Amniotic epithelial cell (primary cell): ENCODE measurements at regions not wholly inside any gene's neighbourhood (a gene's known extent, or its start where the extent isn't known, plus 50 kb on each side); places are given as distances from the start of the nearest gene placed in this dataset.
"Not testable (repeated sequence)": the region's sequence is repeated elsewhere in the genome, so short reads cannot be mapped to it uniquely, and the experiment has no call there.

Experiments
- DNase-seq: peaks from one replicate; pipeline ENCODE4 v3.0.0-alpha.2; 2010; ENCODE audit warnings: low read depth

DNA sequence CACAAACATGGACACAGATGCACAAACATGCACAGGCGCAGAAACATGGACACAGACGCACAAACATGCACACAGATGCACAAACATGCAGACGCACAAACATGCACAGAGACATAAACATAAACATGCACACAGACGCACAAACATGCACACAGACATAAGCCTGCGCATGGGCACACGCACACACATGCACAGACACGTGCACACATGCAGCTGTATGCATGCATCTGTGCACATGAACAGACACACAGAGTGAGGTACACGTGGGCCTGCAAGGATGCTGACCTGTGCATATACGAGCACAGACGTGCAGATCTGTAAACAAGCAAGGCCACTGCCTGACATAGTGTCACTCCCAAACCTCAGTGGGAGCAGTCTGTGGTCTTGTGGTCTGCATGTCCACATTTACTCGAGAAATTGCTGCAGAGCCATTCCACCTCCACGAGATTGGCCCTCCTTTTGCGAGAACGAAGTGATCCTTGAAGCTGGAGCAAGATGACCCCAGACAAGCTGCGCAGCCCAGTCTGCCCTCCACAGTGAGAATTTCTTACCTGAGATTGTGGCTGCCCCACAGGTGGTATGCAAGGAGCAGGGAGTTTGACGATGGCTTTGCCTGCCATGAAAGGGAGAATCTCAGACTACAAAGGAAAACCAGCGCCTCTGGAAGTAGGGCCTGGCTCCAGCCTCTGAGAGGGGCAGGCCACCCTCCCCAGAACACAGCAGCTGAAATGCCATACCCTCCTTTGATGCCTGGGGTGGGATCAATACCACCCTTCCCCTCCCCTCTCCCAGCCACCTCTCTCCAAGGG, 299.9 kb downstream of the BRD1 start:
- no peak for DNase-seq

DNA sequence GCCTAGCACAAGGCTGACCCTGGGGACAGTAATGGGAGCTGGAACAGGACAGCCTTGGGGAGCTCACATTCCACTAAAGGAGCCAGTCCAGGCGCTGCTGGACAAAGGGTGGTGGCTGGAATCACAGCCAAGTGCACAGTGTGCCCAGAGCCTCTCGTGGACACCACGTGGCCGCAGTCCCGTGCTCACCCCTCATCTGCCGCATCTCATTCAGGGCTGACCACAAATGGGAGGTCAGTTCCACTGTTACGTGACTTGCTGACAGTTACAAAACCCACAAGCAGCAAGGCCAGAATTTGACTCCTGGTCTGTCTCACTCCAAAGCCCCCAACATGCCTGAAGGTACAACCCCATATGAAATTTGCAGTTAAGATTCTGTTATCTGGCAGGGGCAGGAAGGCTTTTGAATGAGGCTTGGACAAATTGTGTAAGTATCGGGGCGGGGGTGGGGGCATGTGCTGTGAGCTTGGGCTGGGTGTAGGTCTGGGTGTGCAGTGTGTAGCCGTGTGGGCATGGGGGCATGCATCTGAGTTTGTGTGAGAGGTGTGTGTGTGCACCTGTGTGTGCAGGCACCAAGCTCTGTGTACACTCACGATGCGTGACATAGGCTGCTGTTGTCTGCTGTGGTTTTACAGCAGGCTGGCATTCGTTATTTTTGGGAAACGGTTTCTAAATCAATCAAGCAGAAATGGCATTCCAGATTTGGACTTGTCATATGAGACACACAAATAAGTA, 301.7 kb downstream of the BRD1 start:
- DNase-seq: no peak

DNA sequence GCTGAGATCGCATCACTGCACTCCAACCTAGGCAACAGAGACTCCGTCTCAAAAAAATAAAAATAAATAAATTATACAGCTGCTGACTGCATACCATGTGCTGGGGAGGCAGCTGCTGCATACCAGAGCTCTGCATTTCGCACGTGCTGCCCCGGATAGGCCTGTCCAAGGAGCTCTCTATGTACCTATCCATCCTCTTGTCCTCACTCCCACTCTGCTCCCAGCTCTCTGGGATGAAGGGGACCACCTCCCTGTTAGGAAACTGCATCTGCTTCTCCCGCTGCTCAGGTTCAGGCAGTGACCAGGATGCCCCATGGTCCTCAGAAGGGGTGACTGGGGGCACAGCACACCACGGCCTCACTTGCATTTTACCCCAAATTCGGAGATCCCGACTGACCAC, 302.3 kb downstream of the BRD1 start:
- DNase-seq: no peak

DNA sequence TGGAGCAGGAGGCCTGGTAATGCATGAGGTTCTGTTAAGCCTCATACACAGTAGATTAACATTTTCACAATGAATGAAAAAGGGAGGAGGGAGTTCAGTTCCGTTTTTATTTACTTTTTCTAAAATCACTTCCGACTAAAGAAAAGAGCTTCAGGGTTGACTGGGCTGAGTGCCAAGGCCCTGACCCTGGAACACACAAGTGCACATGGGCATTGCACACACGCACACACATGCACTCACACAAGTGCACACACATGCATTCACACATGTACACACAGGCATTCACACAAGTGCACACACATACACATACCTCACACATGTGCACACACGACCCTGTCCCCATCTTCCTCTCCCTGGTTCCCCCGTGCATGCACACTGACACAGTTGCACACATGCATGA, 303.3 kb downstream of the BRD1 start:
- no peak for DNase-seq

DNA sequence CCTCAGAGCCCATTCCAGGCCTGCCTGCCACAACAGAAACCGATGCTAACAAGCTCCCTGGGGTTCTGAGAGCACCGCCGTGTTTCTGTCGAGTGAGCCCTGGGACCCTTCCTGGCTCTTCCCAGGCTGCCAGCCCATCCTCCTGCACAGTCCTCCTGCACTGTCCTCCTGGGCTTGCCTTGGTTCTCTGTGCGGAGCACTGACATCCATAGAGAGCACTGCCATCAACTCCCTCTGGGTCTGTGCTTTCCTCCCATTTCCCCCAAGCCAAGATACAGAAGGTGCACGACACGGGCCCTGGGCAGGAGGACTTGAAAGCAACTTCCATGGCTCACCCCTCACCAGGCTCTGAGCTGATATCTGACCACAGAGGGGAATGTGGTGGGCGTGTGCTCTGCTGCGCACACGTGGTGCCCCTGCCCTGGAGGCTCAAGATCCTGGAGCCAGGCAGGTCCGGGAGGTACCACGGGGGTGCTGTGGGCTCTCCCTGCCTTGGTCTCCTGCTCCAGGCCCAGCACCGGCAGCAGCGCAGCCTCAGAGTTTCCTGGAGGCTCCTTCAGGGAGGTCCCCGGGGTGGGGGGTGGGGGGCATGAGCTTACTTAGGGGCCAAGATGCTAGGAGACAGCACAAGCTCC, 304.2 kb downstream of the BRD1 start:
- no peak for DNase-seq

DNA sequence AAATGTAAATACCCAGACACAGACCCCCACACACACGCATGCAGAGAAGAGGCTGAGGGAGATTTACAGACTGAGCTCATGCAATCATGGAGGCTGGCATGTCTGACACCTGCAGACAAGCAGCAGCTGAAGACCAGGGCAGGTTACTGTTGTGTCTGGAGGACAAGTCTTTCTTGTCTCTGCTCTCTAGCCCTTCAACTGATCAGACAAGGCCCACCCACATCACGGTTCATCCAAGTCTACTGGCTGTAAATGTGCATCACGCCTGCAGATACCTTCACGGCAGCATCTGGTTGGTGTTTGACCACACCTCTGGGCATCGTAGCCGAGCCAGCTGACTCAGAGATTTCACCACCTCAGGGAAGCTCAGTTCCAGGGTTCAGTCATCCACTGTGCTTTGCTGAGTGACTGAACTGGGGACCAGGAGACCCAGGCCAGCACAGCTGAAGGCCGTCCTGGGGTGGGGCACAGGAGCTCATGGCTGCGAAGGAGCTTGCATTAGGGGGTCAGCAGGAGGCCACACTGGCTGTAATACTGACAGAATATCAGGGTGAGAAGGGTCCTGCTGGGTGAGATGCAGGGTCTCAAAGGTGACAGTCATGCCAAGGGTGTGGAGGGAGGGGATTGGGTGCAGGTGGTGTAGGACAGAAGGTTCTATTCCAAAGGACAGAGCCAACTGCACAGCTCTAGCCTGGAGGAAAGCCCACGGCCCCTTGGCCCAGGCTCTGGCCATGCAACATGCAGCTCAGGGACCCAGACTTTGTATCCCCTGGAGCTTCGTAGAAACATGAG, 304.9 kb downstream of the BRD1 start:
- no peak for DNase-seq

DNA sequence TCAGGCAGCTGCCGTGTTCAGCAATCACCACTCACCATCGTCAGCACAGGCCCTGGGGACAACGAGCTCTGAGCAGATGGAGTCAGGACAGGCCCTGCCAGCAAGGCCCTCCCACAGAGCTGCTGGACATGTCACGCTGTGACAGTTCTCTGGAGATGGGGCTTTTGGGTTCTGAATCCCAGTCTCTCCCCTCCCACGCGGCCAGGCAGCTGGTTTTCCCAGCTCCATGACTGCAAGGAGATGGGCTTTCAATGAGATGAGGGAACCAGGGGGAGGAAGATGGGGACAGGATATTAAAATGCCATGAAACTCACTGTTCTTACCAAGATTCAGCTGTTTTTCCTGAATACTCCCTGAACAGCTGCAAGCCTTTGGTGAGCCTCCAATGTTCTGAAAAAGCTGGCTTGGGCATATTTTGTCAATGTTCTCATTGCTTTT, 305.9 kb downstream of the BRD1 start:
- no peak for DNase-seq

DNA sequence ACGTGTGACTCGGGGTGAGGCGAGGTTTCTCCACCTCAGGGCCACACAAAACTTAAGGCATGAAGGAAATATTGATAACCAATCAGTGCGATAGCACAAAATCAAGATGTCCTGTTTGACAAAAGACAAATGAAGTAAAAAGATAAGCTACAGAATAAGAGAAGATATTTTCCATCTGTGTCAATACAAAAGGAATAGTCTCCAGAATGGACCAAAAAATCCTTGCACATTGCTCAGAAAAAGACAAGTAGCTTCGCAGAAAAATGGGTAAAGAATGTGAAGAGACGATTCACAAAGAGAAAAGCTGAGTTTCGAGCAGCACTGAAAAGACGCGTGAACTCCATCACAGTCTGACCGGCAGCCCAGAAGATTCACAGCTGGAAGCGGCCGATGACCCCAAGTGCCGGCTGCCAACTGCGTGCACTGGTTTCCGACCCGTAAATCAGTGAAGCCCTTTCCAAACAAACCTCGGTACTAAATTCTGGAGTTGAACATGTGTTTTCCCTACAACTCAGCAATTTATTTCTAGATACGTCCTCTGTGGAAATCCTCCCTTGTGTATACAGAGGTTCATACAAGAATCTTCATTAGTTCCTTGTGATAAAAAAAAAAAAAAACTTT, 308.4 kb downstream of the BRD1 start:
- no peak for DNase-seq

DNA sequence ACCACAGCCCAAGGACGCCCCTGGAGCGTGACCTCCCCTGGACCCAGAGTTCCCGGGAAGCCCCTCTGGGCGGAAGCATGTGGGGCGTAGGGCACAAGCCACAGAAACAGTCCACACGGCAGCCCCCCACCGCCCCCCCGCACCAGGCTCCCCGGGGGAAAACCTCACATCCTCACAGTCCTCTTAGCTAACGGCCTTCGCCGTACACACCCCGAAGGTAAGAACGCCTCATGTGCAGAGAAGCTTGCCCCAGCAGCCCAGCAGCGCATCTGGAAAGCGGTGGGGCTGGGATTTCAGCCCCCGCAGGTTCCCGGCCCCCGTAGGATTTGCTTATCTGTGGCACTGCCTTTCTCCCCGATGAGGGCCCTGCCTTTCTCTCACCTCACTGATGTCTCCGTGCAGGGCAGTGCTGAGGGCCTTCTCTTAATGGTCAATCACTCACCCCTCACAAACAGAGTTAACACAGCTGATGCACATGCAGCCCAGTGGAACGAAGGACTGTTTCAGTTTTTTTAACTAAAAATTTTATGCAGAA, 309.2 kb downstream of the BRD1 start:
- no peak for DNase-seq

DNA sequence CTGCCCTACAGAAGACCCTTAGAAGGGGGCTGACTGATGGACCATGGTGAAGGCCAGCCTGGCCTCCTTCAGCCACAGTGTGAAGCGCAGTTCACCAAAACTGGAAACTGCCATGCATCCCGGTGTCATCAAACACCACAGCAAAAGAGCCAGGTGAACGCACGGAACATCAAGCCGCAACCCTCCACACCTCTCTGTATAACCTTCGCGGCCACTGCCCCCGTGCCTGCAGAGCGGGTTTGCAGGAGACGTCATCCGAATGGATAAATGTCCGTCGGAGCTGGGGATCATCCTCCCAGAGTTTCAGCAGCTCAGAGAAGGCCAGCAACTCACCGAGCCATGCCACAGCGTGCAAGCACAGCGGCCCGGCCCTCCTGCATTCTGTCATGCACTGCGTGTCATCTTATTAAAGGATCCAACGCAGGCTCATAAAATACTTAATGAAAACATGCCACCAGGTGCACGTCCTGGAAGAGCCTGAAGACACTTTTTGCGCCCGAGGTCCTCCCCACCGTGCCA, 309.9 kb downstream of the BRD1 start:
- DNase-seq: no peak

DNA sequence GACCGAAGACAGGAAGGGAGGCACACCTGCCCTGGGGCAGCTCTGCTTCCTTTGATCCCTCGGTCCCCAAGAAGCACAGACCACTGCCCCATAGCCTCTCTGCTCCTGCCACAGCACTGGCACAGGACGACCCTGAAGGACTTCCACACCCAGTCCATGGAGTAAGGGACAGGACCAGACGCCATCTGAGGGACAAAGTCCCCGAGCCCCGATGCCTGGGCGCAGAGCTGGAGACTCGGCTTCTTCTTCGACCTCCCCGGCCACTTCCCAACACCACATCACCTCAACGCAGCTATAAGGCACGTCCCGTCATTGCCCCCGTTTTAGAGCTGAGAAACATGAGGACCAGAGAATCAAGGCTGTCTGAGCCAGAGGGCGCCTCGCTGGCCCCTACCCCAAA, 310.5 kb downstream of the BRD1 start:
- no peak for DNase-seq

DNA sequence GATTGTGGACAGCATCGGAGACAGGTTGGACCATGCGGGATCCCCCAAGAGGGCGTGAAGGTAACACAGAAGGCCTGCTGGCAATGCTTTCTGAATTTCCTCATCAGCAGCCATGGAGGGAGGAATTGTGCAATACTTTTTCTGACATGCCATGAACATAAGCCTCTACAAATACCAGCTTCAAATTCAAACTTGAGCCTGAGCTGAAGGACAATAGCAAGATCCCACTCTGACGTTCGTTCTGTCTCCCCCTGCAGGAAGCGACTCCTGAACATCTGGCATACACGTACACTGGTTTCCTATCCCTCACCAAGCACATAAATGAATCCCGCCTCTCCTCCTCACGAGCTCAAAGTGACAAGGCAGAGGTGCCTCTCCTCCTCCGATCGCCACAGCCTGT, 312.2 kb downstream of the BRD1 start:
- DNase-seq: no peak

DNA sequence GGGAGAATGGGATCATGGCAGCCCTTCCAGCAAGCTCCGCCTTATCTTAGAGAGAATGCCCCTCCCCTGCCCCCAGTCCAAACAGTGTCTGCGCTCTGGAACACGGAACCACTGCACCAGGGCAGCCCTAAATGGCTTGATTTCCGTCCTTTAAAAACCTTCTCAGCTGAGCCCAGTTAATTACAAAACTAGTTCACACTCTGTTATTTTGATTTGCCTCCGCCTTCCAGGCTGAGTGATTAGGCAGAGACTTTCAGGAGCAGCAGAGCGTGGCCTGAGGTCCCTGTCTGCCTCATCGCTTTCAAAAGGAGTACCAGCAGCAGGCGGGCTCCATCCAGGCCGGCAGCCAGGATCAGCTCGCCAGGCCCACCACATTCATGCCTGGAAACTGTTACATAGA, 313.0 kb downstream of the BRD1 start:
- no peak for DNase-seq

DNA sequence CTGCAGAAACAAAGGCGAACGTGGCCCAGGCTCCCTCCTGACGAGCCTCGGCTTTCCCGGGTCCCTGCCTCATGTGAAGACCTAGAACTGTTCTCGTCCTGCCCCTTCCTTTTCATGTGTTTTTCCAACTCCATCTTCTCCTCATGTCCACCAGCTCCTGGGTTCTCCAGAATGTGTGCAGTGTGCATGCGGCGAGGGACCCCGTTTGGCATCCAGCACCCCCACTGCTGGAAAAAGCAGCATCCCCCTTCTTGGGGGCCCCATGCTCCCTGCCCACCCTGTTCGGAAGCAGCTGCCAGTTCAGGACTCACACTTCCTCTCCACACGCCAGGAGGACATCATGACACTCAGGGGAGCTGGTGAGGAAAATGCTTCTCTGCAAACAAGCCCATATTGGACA, 313.5 kb downstream of the BRD1 start:
- no peak for DNase-seq

DNA sequence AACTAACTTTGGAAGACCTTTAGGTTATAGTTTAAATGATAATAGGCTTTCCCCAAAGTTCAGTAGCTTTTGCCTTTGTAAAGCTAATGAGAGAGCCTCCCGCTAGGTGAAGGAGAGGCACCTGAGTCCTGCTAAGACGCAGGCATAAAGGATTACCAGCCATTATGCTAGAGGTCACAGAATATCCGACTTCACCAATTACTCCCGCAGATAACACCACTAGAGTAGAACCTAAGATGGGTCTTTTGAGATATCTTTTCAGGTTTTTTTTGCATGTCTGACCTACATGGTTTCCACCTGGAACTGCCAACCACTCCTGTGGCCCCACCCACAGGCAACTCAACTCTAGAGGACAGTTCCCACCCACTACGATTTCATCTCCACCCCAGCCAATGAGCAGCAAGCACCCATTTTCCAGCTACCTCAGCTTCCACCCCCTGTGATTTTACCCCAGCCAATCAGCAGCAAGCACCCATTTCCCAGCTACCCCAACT, 314.3 kb downstream of the BRD1 start:
- no peak for DNase-seq

DNA sequence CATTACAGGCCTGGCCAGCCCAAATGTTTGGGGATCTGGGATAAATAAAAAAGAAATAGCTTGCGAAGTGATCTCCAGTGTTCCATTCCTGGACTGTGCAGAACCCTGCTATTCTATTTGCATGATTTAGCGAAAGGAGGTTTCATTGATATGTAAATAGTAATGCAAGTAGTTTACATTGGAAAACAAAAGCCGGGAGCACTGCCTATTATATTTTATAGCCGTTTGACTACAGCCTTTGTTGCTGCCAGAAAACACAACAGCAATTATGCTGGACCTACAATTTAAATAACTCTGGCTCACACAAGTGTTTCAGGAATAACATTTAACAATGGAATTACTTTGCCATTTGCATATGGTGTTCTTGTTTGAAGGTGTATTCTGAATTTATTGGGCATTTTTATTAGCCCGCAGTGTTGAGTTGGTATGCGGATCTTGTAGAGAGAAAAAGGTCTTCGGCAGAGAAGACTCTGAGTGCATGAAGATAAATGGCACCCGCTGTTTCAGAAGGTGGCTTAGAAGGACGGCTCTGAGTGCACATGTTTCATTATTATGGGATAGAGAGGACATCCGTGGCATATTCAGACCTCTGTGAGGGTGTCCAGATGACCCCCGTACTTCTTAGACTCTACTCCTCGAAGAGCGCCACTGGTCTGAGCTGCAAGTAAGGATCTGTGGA, 315.0 kb downstream of the BRD1 start:
- DNase-seq: no peak

DNA sequence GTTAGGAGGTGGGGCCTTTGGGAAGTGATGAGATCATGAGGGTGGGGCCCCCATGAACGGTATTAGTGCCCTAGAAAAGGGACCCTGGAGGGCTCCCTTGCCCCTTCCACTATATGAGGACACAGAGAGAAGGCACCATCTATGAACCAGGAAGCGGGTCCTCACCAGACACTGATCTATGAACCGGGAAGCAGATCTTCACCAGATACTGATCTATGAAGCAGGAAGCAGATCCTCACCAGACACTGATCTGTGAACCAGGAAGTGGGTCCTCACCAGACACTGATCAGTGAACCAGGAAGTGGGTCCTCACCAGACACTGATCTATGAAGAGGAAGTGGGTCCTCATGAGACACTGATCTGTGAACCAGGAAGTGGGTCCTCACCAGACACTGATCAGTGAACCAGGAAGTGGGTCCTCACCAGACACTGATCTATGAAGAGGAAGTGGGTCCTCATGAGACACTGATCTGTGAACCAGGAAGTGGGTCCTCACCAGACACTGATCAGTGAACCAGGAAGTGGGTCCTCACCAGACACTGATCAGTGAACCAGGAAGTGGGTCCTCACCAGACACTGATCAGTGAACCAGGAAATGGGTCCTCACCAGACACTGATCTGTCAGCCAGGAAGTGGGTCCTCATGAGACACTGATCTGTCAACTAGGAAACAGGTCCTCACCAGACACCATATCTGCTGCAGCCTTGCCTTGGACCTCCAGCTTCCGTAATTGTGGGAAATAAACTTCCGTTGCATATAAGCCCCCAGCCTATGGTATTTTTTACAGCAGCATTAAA, 316.1 kb downstream of the BRD1 start:
- DNase-seq: not testable (repeated sequence)

DNA sequence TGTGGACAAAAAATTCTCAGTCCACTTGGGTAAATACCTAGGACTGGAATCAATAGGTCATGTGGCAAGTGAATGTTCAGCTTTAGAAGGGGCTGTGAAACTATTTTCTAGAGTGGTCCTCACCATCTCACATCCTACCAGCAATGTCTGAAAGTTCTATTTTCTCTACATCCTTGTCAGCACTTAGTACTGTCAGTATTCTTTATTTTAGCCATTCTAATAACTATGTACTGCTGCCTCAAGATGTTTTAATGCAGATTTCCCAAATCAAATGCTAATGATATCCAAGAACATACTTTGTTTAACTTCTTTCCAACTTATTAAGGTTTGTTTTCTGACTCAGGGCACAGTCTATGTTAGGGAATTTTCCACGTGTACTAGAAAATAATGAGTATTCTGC, 317.0 kb downstream of the BRD1 start:
- DNase-seq: no peak

DNA sequence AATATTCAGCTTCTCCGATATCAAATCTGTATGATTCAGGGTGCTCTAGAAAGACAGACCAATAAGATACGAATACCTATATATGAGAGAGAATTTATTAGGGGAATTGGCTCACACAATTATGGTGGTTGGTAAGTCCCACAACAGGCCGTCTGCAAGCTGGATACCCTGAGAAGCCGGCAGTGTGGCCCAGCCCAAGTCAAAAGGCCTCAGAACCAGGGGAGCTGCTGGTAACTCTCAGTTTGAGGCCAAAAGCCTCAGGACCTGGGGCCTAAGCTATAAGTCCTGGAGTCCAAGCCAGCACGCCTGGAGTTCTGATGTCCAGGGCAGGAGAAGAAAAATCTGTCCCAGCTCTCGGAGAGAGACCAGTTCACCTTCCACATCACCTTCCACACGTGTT, 318.7 kb downstream of the BRD1 start:
- DNase-seq: no peak

DNA sequence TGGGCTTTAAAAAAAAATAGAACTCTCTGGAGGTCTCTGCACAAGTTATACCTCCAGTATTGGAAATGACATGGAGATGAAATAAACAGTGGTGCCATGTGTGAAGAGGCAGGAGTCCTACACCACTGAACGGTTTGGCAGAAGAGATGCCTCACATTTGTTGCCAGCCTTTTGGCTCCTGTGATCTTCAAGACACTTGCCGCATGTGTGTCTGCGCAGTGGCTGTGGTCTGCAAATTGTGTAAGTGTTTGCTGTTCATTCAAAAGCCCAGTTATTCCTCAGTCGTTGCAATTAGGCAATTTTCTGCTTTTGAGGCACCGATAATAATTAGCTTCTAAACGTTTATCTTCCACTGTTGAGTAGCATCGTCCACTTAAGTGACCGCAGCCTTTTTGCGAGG, 319.1 kb downstream of the BRD1 start:
- DNase-seq: no peak
